Naive thymus-derived CD4-positive, alpha-beta T cell (primary cell): ENCODE measurements at regions not wholly inside any gene's neighbourhood (a gene's known extent, or its start where the extent isn't known, plus 50 kb on each side); places are given as distances from the start of the nearest gene placed in this dataset.
"Not testable (repeated sequence)": the region's sequence is repeated elsewhere in the genome, so short reads cannot be mapped to it uniquely, and the experiment has no call there.

Experiments
- ATAC-seq: fragments of 150-1000 bp; cut with Tn5 transposase; 2 replicates; pipeline ENCODE4 v1.10.0; 2021; ENCODE audit warnings: mild to moderate bottlenecking, moderate library complexity
- CTCF ChIA-PET: fragments of 350-600 bp; sonication (Branson Sonifier 250); formaldehyde crosslinking; loops from one replicate; lab custom pipeline; 2021; ENCODE audit warnings: antibody characterized with exemption; lab: Charles Lee
- POLR2A ChIA-PET: fragments of 350-600 bp; sonication (Branson Sonifier 250); formaldehyde crosslinking; loops from one replicate; lab custom pipeline; 2021; ENCODE audit warnings: antibody characterized with exemption, inconsistent platforms; lab: Charles Lee
- DNase-seq, 9 donors: peaks; one replicate each; pipeline versions ENCODE4 v3.0.0 to v3.0.0-alpha.2; 2020 to 2022; ENCODE audit warnings: mixed read lengths in 1 of 9
- H3K27ac ChIP-seq: one replicate; pipeline ENCODE4 v1.7.0; 2013; ENCODE audit warnings: mild to moderate bottlenecking, low read depth, low read length, moderate library complexity
- H3K27me3 ChIP-seq, 2 donors: one replicate each; pipeline ENCODE4 v1.7.0; 2013; ENCODE audit warnings: low read length in 2 of 2, mild to moderate bottlenecking in 2 of 2, moderate library complexity in 2 of 2; ENCODE audit not compliant: control insufficient read depth in 2 of 2, insufficient read depth in 2 of 2
- H3K36me3 ChIP-seq, 3 experiments: 1 replicate in 2 of 3; 2 replicates in 1 of 3; pipeline ENCODE4 v1.7.0; 2013; ENCODE audit warnings: low read length in 3 of 3, mild to moderate bottlenecking in 3 of 3, moderate library complexity in 1 of 3; ENCODE audit not compliant: insufficient read depth in 3 of 3, control insufficient read depth in 2 of 3
- H3K4me1 ChIP-seq, 2 donors: one replicate each; pipeline ENCODE4 v1.7.0; 2013; ENCODE audit warnings: low read length in 2 of 2, mild to moderate bottlenecking in 2 of 2, moderate library complexity in 1 of 2; ENCODE audit not compliant: control insufficient read depth in 2 of 2, insufficient read depth in 2 of 2
- H3K4me3 ChIP-seq: 2 replicates; pipeline ENCODE4 v1.7.0; 2013; ENCODE audit warnings: mild to moderate bottlenecking, low read length
- H3K9me3 ChIP-seq, 3 experiments: 1 replicate in 2 of 3; 2 replicates in 1 of 3; pipeline ENCODE4 v1.7.0; 2013; ENCODE audit warnings: low read length in 3 of 3; ENCODE audit not compliant: control insufficient read depth in 2 of 3
- H3K27ac Mint-ChIP-seq, 9 donors: one replicate each; pipeline ENCODE4 v1.8.0; 2020 to 2022; ENCODE audit warnings: mixed read lengths in 9 of 9, mild to moderate bottlenecking in 8 of 9, moderate library complexity in 5 of 9, inconsistent platforms in 2 of 9
- H3K27me3 Mint-ChIP-seq, 5 donors: one replicate each; pipeline ENCODE4 v1.8.0; 2021 to 2022; ENCODE audit warnings: mixed read lengths in 5 of 5, mild to moderate bottlenecking in 1 of 5
- H3K36me3 Mint-ChIP-seq, 5 donors: one replicate each; pipeline ENCODE4 v1.8.0; 2020 to 2022; ENCODE audit warnings: mixed read lengths in 5 of 5, mild to moderate bottlenecking in 3 of 5, inconsistent platforms in 1 of 5
- H3K4me1 Mint-ChIP-seq, 7 donors: one replicate each; pipeline ENCODE4 v1.8.0; 2020 to 2022; ENCODE audit warnings: mixed read lengths in 7 of 7, mild to moderate bottlenecking in 3 of 7, inconsistent platforms in 1 of 7
- H3K4me3 Mint-ChIP-seq, 10 donors: one replicate each; pipeline ENCODE4 v1.8.0; 2020 to 2022; ENCODE audit warnings: mild to moderate bottlenecking in 10 of 10, mixed read lengths in 10 of 10, moderate library complexity in 6 of 10, inconsistent platforms in 2 of 10
- H3K9me3 Mint-ChIP-seq, 11 donors: one replicate each; pipeline ENCODE4 v1.8.0; 2020 to 2022; ENCODE audit warnings: mixed read lengths in 11 of 11, mild to moderate bottlenecking in 4 of 11, inconsistent platforms in 1 of 11, moderate library complexity in 1 of 11
- intact Hi-C, 2 donors: fragments of 100-400 bp; cut with micrococcal nuclease; formaldehyde crosslinking; loops; one replicate each; pipeline ENCODE4 v1.15.1; 2023

DNA sequence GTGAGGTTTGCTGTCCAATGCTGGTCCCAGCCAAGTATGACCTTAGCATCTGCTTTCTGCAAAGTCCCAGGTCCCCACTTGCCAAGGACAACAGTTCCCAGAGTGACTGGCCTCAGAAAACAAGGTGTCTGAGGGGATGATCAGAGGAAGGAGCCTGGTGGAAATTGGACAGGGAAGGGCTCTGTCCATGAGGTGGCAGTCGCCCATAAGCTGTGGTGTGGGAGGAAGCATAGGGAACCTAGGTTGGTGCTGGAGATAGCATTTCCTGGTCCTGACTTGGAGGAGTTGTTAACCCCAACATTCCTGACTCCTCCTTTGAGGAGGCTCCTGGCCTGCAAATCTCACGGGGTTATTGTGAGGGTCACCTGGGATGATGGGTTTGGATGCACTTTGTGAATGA is 77.8 kb downstream of the LIMS4 start:
- H3K36me3 Mint-ChIP-seq, H3K27ac ChIP-seq, H3K4me3 Mint-ChIP-seq, CTCF ChIA-PET, ATAC-seq, H3K4me1 Mint-ChIP-seq, H3K27me3 Mint-ChIP-seq, intact Hi-C loops, POLR2A ChIA-PET, H3K27ac Mint-ChIP-seq, H3K27me3 ChIP-seq, H3K9me3 Mint-ChIP-seq, H3K4me1 ChIP-seq, H3K4me3 ChIP-seq, H3K36me3 ChIP-seq, DNase-seq, H3K9me3 ChIP-seq: not testable (repeated sequence)

GRCh38 chr2:110392366-110392765 is 80.2 kb downstream of the LIMS4 start:
- DNase-seq, POLR2A ChIA-PET: not testable (repeated sequence)

DNA sequence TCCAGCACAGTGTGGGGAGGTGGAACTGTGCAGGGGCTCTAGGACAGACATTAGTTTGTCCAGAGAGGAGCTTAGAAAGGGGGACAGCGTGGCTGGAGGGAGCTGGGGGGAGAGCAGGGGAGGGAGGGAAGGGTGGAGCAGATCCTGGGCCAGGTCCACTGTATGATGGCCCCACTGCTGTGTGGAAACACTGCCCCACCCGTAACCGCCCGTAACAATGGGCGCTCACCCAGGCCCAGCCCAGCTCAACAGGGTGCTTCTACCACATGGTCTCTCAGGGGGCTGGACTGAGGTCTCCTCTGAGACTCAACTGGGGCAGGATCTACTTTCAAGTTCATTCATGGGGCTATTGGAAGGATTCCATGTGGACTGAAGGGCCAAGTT is 81.6 kb downstream of the LIMS4 start:
- H3K9me3 ChIP-seq, H3K4me1 ChIP-seq, H3K4me1 Mint-ChIP-seq, ATAC-seq, CTCF ChIA-PET, H3K27ac ChIP-seq, H3K4me3 ChIP-seq, H3K9me3 Mint-ChIP-seq, DNase-seq, H3K27ac Mint-ChIP-seq, H3K27me3 Mint-ChIP-seq, H3K36me3 Mint-ChIP-seq, H3K36me3 ChIP-seq, intact Hi-C loops, H3K4me3 Mint-ChIP-seq, POLR2A ChIA-PET, H3K27me3 ChIP-seq: not testable (repeated sequence)

More at GRCh38 chr2:110392366-110392765, 80.2 kb downstream of the LIMS4 start:
- H3K9me3 Mint-ChIP-seq, H3K36me3 ChIP-seq, intact Hi-C loops, H3K4me3 Mint-ChIP-seq, CTCF ChIA-PET, H3K4me3 ChIP-seq, H3K9me3 ChIP-seq, H3K27me3 ChIP-seq, H3K4me1 Mint-ChIP-seq, ATAC-seq, H3K36me3 Mint-ChIP-seq, H3K27ac ChIP-seq, H3K4me1 ChIP-seq, H3K27me3 Mint-ChIP-seq, H3K27ac Mint-ChIP-seq: not testable (repeated sequence)

DNA sequence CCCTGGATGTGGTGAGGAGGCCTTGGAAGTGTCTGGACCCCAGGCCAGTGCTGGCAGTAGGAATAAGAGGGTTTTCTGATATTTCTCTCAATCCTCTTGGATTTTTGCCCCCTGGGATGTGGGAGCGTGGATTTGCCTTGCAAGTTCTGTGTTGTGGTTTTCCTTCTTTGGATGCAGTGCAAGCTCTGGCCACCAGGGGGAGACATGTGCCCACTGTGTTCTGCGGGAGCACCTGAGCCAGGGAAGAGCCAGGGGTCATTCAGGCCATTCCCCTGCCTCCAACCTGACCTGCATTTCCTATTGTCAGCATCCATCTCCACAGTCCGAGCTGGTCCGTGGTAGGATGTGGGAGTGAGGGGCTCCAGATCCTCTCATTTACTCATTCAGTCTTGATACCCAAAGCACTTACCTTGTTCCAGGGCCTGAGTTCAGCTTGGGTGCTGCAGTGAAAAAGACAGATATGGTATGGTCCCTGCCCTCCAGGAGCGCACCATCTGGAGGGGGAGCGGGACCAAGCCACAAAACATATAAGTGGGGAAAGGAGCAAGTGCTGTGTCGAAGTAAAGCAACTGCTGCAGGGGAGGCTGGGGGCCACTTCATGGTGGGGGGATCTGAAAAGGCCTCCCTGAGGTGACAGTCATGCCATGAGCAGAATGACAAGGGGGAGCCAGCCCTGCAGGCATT is 82.1 kb downstream of the LIMS4 start:
- POLR2A ChIA-PET, H3K4me3 Mint-ChIP-seq, H3K27ac ChIP-seq, H3K27me3 ChIP-seq, H3K4me3 ChIP-seq, H3K36me3 Mint-ChIP-seq, intact Hi-C loops, H3K27me3 Mint-ChIP-seq, CTCF ChIA-PET, H3K36me3 ChIP-seq, H3K9me3 ChIP-seq, H3K4me1 Mint-ChIP-seq, H3K4me1 ChIP-seq, H3K9me3 Mint-ChIP-seq, H3K27ac Mint-ChIP-seq: not testable (repeated sequence)
- peak; percentile 72 for ATAC-seq
- DNase-seq, result peak in 2 of 9 donors; percentile 2 to 6

DNA sequence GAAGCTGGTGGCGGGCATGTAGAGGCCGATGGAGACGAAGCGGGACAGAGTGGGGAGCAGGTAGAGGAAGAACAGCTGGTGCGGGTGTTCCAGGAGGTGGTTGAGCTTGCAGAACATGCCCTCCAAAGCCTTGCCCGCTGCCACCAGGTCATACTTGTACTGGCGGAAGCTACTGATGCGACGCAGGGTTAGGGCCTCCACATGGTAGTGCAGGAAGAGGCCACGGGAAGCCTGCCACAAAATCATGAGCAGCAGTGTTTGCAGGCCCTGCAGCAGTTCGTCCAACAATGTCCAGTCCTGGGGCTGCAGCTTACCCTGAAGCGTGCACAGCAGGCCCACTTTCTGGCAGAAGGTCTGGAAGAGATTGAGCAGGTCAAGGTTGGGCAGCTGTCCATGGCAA is 85.6 kb downstream of the LIMS4 start:
- H3K27ac ChIP-seq, DNase-seq, POLR2A ChIA-PET, H3K4me1 ChIP-seq, H3K36me3 Mint-ChIP-seq, ATAC-seq, H3K27me3 Mint-ChIP-seq, H3K9me3 Mint-ChIP-seq, CTCF ChIA-PET, H3K27ac Mint-ChIP-seq, intact Hi-C loops, H3K27me3 ChIP-seq, H3K9me3 ChIP-seq, H3K4me3 Mint-ChIP-seq, H3K36me3 ChIP-seq, H3K4me1 Mint-ChIP-seq, H3K4me3 ChIP-seq: not testable (repeated sequence)

DNA sequence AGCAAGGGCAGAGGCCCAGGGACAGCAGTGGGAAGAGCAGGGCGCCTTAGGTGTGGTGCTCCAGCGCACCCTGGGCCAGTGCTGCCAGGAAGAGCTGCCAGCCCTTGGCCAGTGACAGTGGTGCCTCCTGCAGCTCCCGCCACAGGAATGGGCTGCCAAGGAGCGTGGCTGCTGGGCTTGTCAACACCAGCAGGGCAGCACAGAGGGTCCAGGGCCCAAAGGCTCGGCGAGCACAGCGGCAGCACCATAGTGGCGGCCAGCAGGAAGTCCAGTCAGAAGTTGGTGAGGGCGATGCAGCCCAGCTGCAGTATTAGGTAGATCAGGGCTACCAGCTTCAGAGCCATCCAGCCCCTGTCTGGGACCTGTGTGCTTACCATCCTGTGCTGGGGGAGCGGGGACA is 86.1 kb downstream of the LIMS4 start:
- H3K27ac ChIP-seq, H3K27ac Mint-ChIP-seq, H3K27me3 ChIP-seq, H3K4me3 Mint-ChIP-seq, ATAC-seq, H3K4me1 ChIP-seq, CTCF ChIA-PET, H3K4me1 Mint-ChIP-seq, POLR2A ChIA-PET, H3K9me3 ChIP-seq, H3K36me3 ChIP-seq, H3K4me3 ChIP-seq, H3K27me3 Mint-ChIP-seq, intact Hi-C loops, DNase-seq, H3K36me3 Mint-ChIP-seq, H3K9me3 Mint-ChIP-seq: not testable (repeated sequence)

GRCh38 chr2:110384736-110385119 is 87.9 kb downstream of the LIMS4 start:
- H3K4me3 ChIP-seq, CTCF ChIA-PET, H3K27ac Mint-ChIP-seq, DNase-seq, H3K27me3 Mint-ChIP-seq, H3K4me1 Mint-ChIP-seq, H3K4me1 ChIP-seq, H3K36me3 Mint-ChIP-seq, intact Hi-C loops, H3K9me3 ChIP-seq, ATAC-seq, H3K27ac ChIP-seq, H3K36me3 ChIP-seq, POLR2A ChIA-PET, H3K27me3 ChIP-seq, H3K4me3 Mint-ChIP-seq, H3K9me3 Mint-ChIP-seq: not testable (repeated sequence)
